ENCODE measurements at regions not wholly inside any gene's neighbourhood (a gene's known extent, or its start where the extent isn't known, plus 50 kb on each side); places are given as distances from the start of the nearest gene placed in this dataset.
"Not testable (repeated sequence)": the region's sequence is repeated elsewhere in the genome, so short reads cannot be mapped to it uniquely, and the experiment has no call there.

- no peak for DNase-seq (ENCODE audit: low spot score)
Observed at GRCh38 chr1:58062635-58063034, 483.9 kb downstream of the OMA1 start.

- no peak for DNase-seq (ENCODE audit: low spot score)
Observed at GRCh38 chr1:58060559-58061170, 485.9 kb downstream of the OMA1 start.

- no peak for DNase-seq (ENCODE audit: low spot score)
Observed at GRCh38 chr1:58059789-58060188, 486.7 kb downstream of the OMA1 start.

- DNase-seq (ENCODE audit: low spot score), result no peak
Observed at GRCh38 chr1:58058323-58058722, 488.2 kb downstream of the OMA1 start.

- DNase-seq (ENCODE audit: low spot score), result no peak
Observed at GRCh38 chr1:58057826-58058225, 488.7 kb downstream of the OMA1 start.

- not testable (repeated sequence) for DNase-seq (ENCODE audit: low spot score)
Observed at GRCh38 chr1:58051187-58051586, 495.3 kb downstream of the OMA1 start.

GRCh38 chr1:58047265-58047858, 499.2 kb downstream of the OMA1 start:
- DNase-seq (ENCODE audit: low spot score), result peak; percentile 28

GRCh38 chr1:58045094-58045705, 501.3 kb downstream of the OMA1 start:
- DNase-seq (ENCODE audit: low spot score), result no peak

- no peak for DNase-seq (ENCODE audit: low spot score)
Observed at GRCh38 chr1:58041621-58042020, 504.9 kb downstream of the OMA1 start.

- no peak for DNase-seq (ENCODE audit: low spot score)
Observed at GRCh38 chr1:58038574-58038973, 508.0 kb downstream of the OMA1 start.

- no peak for DNase-seq (ENCODE audit: low spot score)
Observed at GRCh38 chr1:58035523-58035922, 511.0 kb downstream of the OMA1 start.

GRCh38 chr1:58033311-58033710, 513.2 kb downstream of the OMA1 start:
- DNase-seq (ENCODE audit: low spot score), result no peak

GRCh38 chr1:58032611-58033073, 513.9 kb downstream of the OMA1 start:
- DNase-seq (ENCODE audit: low spot score), result no peak

GRCh38 chr1:58031416-58031815, 515.1 kb downstream of the OMA1 start:
- no peak for DNase-seq (ENCODE audit: low spot score)

GRCh38 chr1:58030456-58030855, 516.1 kb downstream of the OMA1 start:
- no peak for DNase-seq (ENCODE audit: low spot score)

GRCh38 chr1:58017641-58018040, 528.9 kb downstream of the OMA1 start:
- no peak for DNase-seq (ENCODE audit: low spot score)

GRCh38 chr1:58013237-58013636, 533.3 kb downstream of the OMA1 start:
- DNase-seq (ENCODE audit: low spot score), result no peak

- no peak for DNase-seq (ENCODE audit: low spot score)
Observed at GRCh38 chr1:58011978-58012377, 534.5 kb downstream of the OMA1 start.

- no peak for DNase-seq (ENCODE audit: low spot score)
Observed at GRCh38 chr1:58006421-58007046, 540.0 kb downstream of the OMA1 start.

- DNase-seq (ENCODE audit: low spot score), result no peak
Observed at GRCh38 chr1:58005212-58005611, 541.3 kb downstream of the OMA1 start.

- DNase-seq (ENCODE audit: low spot score), result no peak
Observed at GRCh38 chr1:58003988-58004387, 542.5 kb downstream of the OMA1 start.

- DNase-seq (ENCODE audit: low spot score), result no peak
Observed at GRCh38 chr1:58003059-58003458, 543.5 kb downstream of the OMA1 start.

GRCh38 chr1:58000821-58001220, 545.7 kb downstream of the OMA1 start:
- DNase-seq (ENCODE audit: low spot score), result no peak
